GM12878 (cell line): ENCODE measurements at regions not wholly inside any gene's neighbourhood (a gene's known extent, or its start where the extent isn't known, plus 50 kb on each side); places are given as distances from the start of the nearest gene placed in this dataset.
A peak's percentile ranks its signal among the peaks of the same experiment; 100 is the strongest.

Experiments
- ATAC-seq: fragments of 200-7000 bp; cut with Tn5 transposase; 3 replicates; pipeline ENCODE4 v1.9.1; 2020; ENCODE audit warnings: mild to moderate bottlenecking, moderate library complexity
- BruUV-seq: library from RNA; stranded (reverse); fragments of 400-500 nt; replicated peaks from 2 replicates; lab custom pipeline; 2021; lab: Mats Ljungman, UMichigan
- CTCF ChIA-PET: fragments of 300-600 bp; sonication (Branson Sonifier 250); formaldehyde crosslinking; extraction: SDS; loops from one replicate; lab custom pipeline; 2021; ENCODE audit warnings: inconsistent platforms; lab: Yijun Ruan, JAX
- POLR2A ChIA-PET: fragments of 350-600 bp; formaldehyde crosslinking; extraction: SDS; loops from one replicate; lab custom pipeline; 2021; ENCODE audit warnings: inconsistent platforms; lab: Charles Lee
- RAD21 ChIA-PET: fragments of 300-600 bp; sonication (Branson Sonifier 250); formaldehyde crosslinking; loops from one replicate; lab custom pipeline; 2023; ENCODE audit warnings: antibody characterized with exemption; ENCODE audit not compliant: unreplicated experiment; lab: Charles Lee
- SMC1A ChIA-PET: fragments of 300-600 bp; sonication (Branson Sonifier 250); formaldehyde crosslinking; loops from one replicate; lab custom pipeline; 2023; ENCODE audit not compliant: unreplicated experiment, uncharacterized antibody; lab: Charles Lee
- DNase-seq: peaks from one replicate; pipeline ENCODE4 v3.0.0-alpha.2; 2011; ENCODE audit warnings: low read depth, low spot score
- FAIRE-seq: peaks from 3 replicates; lab custom pipeline; 2011; peaks lifted over from hg19 to GRCh38; lab: Jason Lieb, UNC
- H2AFZ ChIP-seq: 2 replicates; pipeline ENCODE4 v1.6.0; 2011; ENCODE audit warnings: low read depth, low read length, control low read depth; ENCODE audit not compliant: control insufficient read depth
- H3K27ac ChIP-seq: 2 replicates; pipeline ENCODE4 v1.5.1; 2011; ENCODE audit warnings: control low read depth; ENCODE audit not compliant: control insufficient read depth, insufficient read depth
- H3K27me3 ChIP-seq, 2 experiments: replicated peaks in 1 of 2; 2 replicates each; pipeline versions ENCODE4 v1.6.0 to v1.6.1; 2011; ENCODE audit warnings: low read length in 1 of 2; ENCODE audit not compliant: control insufficient read depth in 2 of 2, insufficient read depth in 2 of 2
- H3K36me3 ChIP-seq, 2 experiments: 2 replicates each; pipeline ENCODE4 v1.5.1; 2011; ENCODE audit warnings: low read length in 1 of 2; ENCODE audit not compliant: control insufficient read depth in 2 of 2, insufficient read depth in 2 of 2
- H3K4me1 ChIP-seq: 2 replicates; pipeline ENCODE4 v1.6.1; 2011; ENCODE audit warnings: mild to moderate bottlenecking, low read length, moderate library complexity, mixed read lengths; ENCODE audit not compliant: control insufficient read depth, insufficient read depth
- H3K4me2 ChIP-seq: 2 replicates; pipeline ENCODE4 v1.6.0; 2011; ENCODE audit warnings: control low read depth; ENCODE audit not compliant: control insufficient read depth, insufficient read depth
- H3K4me3 ChIP-seq: fragments of 200-600 bp; sonication (generic); 2 replicates; pipeline ENCODE4 v1.5.1; 2016
- H3K79me2 ChIP-seq: 2 replicates; pipeline ENCODE4 v1.6.0; 2011; ENCODE audit warnings: low read length; ENCODE audit not compliant: control insufficient read depth, insufficient read depth
- H3K9ac ChIP-seq: 2 replicates; pipeline ENCODE4 v1.8.0; 2011; ENCODE audit warnings: low read length, control low read depth, mixed read lengths; ENCODE audit not compliant: control insufficient read depth, insufficient read depth
- H3K9me3 ChIP-seq: replicated peaks from 3 replicates; pipeline ENCODE4 v1.5.1; 2011; ENCODE audit warnings: mild to moderate bottlenecking, low read length; ENCODE audit not compliant: control insufficient read depth, insufficient read depth
- H4K20me1 ChIP-seq: 2 replicates; pipeline ENCODE4 v1.6.0; 2011; ENCODE audit not compliant: control insufficient read depth, insufficient read depth
- KAT2A ChIP-seq: conservative IDR thresholded peaks from 2 replicates; pipeline ENCODE4 v1.6.1; 2011; ENCODE audit warnings: low read depth, low read length; ENCODE audit not compliant: control insufficient read depth
- NRF1 ChIP-seq: conservative IDR thresholded peaks from 2 replicates; pipeline ENCODE4 v1.6.1; 2011; ENCODE audit warnings: mild to moderate bottlenecking, low read depth, low read length, improper control_type of control experiment
- RUNX3 ChIP-seq: IDR thresholded peaks from 2 replicates; pipeline ENCODE4 v1.6.1; 2012; ENCODE audit warnings: low read length, inconsistent platforms
- WRNIP1 ChIP-seq: IDR thresholded peaks from 2 replicates; pipeline ENCODE4 v1.6.1; 2011; ENCODE audit warnings: low read depth, low read length, improper control_type of control experiment, borderline replicate concordance
- ZBTB11 ChIP-seq: fragments of 450-650 bp; formaldehyde crosslinking; IDR thresholded peaks from 2 replicates; pipeline ENCODE4 v1.5.0; 2022; ENCODE audit warnings: mild to moderate bottlenecking, missing genetic modification characterization
- WGBS: methylation state at CpG from one replicate; pipeline ENCODE4 v1.1.6; 2016; ENCODE audit warnings: low lambda C conversion rate; ENCODE audit not compliant: insufficient replicate concordance, insufficient coverage; ENCODE audit errors: missing lambda C conversion rate; 5-methylcytosine and 5-hydroxymethylcytosine counted together
- in situ Hi-C: fragments of 300-500 bp; cut with MboI; formaldehyde crosslinking; loops from 9 replicates; pipeline ENCODE4 v1.14.3; 2018; ENCODE audit warnings: mixed read lengths
- intact Hi-C: fragments of 100-400 bp; cut with micrococcal nuclease; formaldehyde crosslinking; loops from one replicate; pipeline ENCODE4 v1.14.2; 2022; ENCODE audit not compliant: unreplicated experiment

DNA sequence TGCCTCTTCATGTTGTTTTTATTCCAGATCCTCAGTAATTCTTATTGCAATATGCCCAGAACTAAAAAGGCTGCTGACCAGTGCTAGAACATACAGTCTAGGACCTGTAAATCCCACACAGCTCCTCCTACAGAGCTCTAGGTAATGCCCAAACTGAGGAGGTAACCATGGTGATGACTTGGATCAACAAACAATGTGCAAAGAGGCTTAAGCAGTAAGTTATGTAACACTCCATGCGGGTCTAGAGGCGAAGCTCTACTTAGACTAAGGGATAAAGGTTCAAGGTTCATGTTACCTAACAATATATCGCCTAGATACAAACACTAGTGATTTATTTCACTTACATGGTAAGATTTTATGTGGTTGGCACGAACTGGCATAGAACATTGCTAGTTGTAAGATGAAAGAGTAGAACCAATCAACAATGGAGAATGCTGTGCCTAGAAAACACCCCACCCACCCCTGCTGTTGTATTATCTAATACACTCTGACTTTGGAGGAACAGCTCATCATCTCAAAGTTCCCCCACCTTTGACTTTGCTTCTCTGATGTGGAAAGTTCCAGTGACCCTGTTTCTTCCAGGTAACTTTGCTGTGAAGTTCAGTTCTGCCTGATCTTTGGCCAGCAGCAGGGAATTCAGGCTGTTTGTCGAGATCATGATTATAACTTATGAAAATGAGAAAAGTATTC is 242.4 kb downstream of the ALDH8A1 start:
- Histone ChIP-seq H3K4me3 (no peak overlapping the region), H2AFZ (no peak overlapping the region), H3K27ac (no peak overlapping the region), H3K9ac (no peak overlapping the region), H3K79me2 (no peaks in the 10 kb centered on the region), H3K36me3 (no peaks in the 10 kb centered on the region), H3K27me3 (peaks cover 0 to 3% of the 10 kb centered on the region in 2 experiments; a peak in 2 of 4 replicates), H3K4me2 (no peak overlapping the region), H3K9me3 (no peaks in the 10 kb centered on the region), H3K4me1 (no peaks in the 10 kb centered on the region), H4K20me1 (no peaks in the 10 kb centered on the region)
- POLR2A ChIA-PET = no interaction called here
- CTCF ChIA-PET = interaction anchor here (0.7 kb wide), 1 partner anchor 55 kb away, joined by 3 read pairs; no protein-coding TSS in a partner anchor
- no peak for DNase-seq
- 14% methylated on average over 5 of the region's 5 CpGs for WGBS
- no peak for ATAC-seq
- intact Hi-C loops = no loop called here
- SMC1A ChIA-PET = no interaction called here
- FAIRE-seq = peak; percentile 35
- no peak for TF ChIP-seq KAT2A
- TF ChIP-seq ZBTB11 = no peak
- TF ChIP-seq NRF1 = no peak
- no peak for TF ChIP-seq RUNX3
- no peak for TF ChIP-seq WRNIP1
- RAD21 ChIA-PET = no interaction called here
- in situ Hi-C loops = no loop called here
- BruUV-seq = no TSS peak
